ENCODE measurements at regions not wholly inside any gene's neighbourhood (a gene's known extent, or its start where the extent isn't known, plus 50 kb on each side); places are given as distances from the start of the nearest gene placed in this dataset.
A peak's percentile ranks its signal among the peaks of the same experiment; 100 is the strongest.
"Not testable (repeated sequence)": the region's sequence is repeated elsewhere in the genome, so short reads cannot be mapped to it uniquely, and the experiment has no call there.

GRCh38 chr3:186453531-186453930 lies 90.6 kb downstream of the CRYGS start:
- no peak for FAIRE-seq

- FAIRE-seq: no peak
Measured at GRCh38 chr3:186452517-186452916, 90.5 kb upstream of the DGKG start.

DNA sequence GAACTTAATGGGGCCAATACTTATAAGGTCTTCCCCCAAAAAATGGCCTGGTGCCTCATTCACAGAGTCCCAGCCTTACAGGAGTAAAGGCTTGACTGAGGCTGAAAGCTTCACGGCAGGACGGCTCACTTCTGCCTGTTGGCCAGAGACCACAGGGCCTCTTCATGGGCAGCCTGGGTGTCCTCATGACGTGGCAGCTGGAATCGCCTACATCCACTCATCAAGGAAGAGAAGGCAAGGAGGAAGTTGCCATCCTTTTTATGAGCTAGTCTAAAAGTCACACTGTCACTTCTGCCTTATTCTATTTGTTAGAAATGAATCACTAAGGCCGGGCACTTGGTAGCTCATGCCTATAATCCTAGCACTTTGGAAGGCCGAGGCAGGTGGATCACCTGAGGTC lies 89.3 kb upstream of the DGKG start:
- no peak for FAIRE-seq

DNA sequence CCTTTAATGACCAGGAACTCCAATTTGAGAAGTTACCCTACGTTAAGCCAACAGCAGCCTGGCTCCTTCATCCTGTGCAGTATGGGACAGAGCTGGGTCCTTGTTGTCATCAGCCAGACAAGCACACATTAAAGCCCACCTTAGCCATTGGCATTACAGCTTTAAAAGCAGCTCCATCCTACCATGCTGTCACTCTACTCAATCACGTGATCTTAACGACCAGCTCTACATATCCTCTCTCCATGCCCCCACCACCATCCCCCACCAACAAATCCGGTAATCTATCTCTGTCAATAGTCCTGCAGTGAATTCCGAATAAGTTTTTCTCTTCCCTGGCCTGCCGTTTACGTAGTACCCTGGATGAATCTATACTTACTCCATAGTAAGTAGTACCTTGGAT lies 82.9 kb upstream of the DGKG start:
- FAIRE-seq: no peak

GRCh38 chr3:186444288-186444687 lies 82.3 kb upstream of the DGKG start:
- FAIRE-seq: peak; percentile 79

DNA sequence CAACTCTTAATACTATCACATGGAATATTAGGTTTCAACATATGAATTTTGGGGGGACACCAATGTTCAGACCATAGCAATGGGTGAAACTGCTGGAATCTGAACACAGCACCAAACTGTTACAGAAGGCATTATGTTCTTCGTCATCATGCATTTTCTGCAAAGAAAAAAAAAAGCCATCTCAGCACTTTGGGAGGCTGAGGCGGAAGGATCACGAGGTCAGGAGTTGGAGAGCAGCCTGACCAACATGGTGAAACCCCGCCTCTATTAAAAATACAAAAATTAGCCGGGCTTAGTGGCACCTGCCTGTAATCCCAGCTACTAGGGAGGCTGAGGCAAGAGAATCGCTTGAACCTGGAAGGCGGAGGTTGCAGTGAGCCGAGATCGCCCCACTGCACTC lies 80.9 kb upstream of the DGKG start:
- FAIRE-seq: not testable (repeated sequence)

DNA sequence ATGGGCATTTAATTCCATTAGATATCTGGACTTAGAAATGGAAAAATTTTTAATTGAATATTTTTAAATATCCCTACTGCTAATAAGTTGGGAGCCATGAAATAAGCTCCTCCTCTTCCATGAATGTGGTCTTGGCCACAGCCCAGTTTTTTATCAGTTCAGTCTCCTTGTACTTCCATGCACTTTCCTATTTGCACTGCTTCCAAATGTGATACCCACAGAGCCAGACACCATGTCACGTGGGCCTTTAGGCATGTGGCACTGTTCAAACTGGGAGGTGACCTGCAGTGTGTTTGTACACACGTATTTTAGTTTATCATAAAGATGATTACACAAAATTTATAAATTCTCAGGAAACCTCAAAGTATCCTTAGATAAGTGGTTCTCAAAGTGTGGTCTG lies 80.1 kb upstream of the DGKG start:
- no peak for FAIRE-seq

GRCh38 chr3:186440891-186441290 lies 78.9 kb upstream of the DGKG start:
- no peak for FAIRE-seq

DNA sequence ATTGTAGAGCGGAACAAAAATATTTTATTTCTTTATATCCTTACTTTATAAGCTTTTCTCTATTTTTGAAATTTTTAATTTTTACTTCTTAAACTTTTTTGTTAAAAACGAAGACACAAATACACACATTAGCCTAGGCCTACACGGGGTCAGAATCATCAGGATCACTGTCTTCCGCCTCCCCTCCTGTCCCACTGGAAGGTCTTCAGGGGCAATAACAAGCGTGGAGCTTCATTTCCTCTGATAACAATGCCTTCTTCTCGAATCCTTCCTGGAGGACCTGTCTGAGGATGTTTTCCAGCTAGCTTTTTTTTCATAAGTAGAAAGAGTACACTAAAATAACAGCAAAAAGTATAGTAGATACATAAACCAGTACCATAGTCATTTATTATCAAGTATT lies 77.7 kb upstream of the DGKG start:
- no peak for FAIRE-seq

DNA sequence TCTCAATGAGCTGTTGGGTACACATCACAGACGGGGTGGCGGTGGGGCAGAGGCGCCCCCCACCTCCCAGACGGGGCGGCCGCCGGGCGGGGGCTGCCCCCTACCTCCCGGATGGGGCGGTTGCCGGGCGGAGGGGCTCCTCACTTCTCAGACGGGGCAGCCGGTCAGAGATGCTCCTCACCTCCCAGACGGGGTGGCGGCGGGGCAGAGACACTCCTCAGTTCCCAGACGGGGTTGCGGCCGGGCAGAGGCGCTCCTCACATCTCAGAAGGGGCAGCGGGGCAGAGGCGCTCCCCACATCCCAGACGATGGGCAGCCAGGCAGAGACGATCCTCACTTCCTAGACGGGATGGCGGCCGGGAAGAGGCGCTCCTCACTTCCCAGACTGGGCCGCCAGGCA lies 73.3 kb upstream of the DGKG start:
- FAIRE-seq: not testable (repeated sequence)

GRCh38 chr3:186432944-186433732 lies 71.1 kb upstream of the DGKG start:
- FAIRE-seq: no peak

DNA sequence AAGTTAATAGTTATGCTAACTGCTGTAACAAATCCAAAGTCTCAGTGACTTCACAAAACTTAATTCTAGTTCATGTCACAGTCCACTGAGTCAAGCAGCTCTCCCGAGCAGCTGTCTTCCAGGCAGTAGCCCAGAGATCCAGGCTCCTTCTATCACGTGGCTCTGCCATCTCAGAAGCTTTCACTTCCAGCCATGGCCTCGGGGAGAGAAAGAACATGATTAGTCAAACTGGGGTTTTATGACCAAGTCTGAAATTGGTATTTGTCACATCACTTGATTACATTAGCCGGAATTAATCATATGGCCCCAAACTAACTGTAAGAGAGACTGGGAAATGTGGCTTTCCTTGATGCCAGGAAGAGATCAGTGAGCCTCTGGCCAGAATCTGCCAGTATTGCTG lies 70.2 kb upstream of the DGKG start:
- FAIRE-seq: no peak

DNA sequence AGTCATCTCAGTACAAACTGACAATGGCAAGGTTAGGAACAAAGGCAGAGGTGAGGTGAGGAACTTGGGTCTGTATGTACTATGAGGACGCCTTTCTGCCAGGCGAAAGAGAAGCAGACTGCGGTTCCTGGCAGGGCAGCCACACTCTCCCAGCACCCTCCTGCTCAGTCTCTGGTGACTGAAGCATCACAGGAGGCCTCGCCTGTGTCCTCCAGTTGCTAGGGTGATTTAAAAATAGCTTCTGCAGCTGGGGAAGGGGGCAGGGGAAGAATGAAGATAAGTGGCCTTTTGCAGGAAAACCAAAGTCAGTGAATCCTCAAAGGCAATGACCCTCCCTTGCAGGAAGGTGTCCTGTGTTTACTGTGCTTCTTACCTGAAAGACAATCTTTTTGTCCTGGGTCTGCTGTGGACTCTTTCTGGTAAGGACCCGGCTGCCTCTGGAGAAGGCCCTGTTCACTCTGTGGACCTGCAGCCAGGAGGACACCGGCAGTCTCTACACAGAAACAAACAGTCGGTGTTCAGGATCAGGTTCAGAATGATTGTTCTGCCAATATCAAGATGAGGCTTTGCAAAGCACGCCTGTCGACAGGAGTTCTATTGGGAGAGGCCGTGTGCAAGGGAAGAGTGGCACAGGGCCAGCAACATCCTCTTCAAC lies 65.7 kb upstream of the DGKG start:
- FAIRE-seq: no peak

- no peak for FAIRE-seq
Measured at GRCh38 chr3:186425788-186426730, 64.0 kb upstream of the DGKG start.

DNA sequence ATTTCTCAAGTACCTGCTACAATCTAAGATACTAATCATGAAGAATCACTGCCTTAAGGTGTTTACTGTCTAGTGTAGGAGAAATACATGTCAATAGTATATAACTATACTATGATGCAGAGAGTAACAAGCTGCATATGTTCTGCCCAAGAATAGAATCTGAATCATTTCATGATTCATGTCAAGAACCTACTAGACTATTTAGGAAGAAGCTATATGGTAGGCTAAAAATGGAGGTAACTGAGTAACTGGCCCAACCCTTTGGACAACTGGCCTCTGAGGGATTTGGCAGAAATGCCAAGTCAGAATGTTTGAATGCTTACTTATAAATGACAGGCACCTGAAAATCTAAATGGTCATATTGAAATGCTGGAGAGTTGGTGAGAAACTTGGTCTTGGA lies 59.9 kb upstream of the DGKG start:
- FAIRE-seq: no peak

DNA sequence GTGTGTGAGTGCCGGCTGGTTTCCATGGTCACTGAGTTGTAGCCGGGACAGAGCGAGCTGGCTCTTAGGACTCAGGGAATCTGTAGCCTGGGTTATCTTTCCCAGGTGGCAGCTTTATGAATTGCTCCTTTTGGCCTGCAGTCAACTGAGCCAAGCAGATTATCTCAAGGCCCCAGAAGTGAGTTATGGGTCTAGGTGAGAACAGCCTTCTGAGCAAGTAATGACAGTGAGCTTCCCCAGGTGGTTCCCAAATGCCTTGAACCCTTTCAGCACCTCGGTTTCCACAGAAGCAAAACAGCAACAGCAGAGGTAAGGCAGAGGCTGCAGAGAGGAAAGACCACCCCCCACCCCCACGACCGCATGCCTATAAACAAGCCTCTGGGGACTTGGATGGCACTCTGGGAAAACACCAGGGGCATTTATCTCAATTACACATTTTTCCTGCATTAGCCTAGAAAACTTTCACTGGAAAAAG lies 56.7 kb upstream of the DGKG start:
- FAIRE-seq: no peak

- FAIRE-seq: no peak
Measured at GRCh38 chr3:186417791-186418190, 55.8 kb upstream of the DGKG start.

DNA sequence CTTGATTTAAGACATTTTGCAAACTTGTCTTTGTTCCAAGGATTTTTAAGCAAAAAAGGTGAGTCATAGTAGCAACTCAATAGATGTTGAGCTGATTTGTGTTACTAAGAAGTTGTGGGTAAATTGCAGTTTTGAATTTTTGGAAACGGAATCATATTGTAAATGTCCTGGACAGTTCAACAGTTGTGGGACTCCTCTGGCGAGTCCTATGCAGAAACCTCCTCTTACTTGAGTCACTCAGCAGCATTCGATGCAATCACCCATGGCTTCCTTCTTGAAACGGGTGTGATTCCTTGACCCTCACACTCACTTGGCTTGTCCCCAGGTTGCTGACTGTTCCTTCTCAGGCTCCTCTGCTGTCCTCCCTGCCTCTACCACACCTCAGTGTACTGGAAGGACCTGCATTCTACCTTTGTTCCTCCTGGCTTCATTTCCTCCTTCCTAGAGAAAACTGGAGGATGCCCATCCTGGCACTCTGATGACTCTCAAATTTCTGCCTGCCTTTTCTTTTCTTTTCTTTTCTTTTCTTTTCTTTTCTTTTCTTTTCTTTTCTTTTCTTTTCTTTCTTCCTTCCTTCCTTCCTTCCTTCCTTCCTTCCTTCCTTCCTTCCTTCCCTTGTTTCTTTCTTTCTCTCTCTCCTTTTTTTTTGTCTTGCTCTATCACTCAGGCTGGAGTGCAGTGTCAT lies 52.8 kb upstream of the DGKG start:
- no peak for FAIRE-seq

- no peak for FAIRE-seq
Measured at GRCh38 chr3:186413615-186414415, 51.8 kb upstream of the DGKG start.

GRCh38 chr3:186411994-186412393 lies 50.0 kb upstream of the DGKG start:
- no peak for FAIRE-seq

All from endometrium (tissue), 2 donors.